Peyer's patch (tissue), 4 donors: ENCODE measurements at regions not wholly inside any gene's neighbourhood (a gene's known extent, or its start where the extent isn't known, plus 50 kb on each side); places are given as distances from the start of the nearest gene placed in this dataset.
"Not testable (repeated sequence)": the region's sequence is repeated elsewhere in the genome, so short reads cannot be mapped to it uniquely, and the experiment has no call there.

Experiments
- POLR2A ChIP-seq, 2 donors: fragments of 450-650 bp; IDR thresholded peaks; one replicate each; pipeline ENCODE4 v1.5.1; 2017; ENCODE audit warnings: antibody characterized with exemption in 2 of 2, mild to moderate bottlenecking in 2 of 2, moderate library complexity in 2 of 2
- TF ChIP-seq, protein P1 (sequence below), 6 experiments: fragments of 450-650 bp in 4 of 6; fragments of 200-600 bp in 2 of 6; sonication (generic) in 1 of 6; IDR thresholded peaks; one replicate each; pipeline ENCODE4 v1.5.1; 2017 to 2019; ENCODE audit warnings: antibody characterized with exemption in 6 of 6, mild to moderate bottlenecking in 3 of 6, moderate library complexity in 1 of 6

DNA sequence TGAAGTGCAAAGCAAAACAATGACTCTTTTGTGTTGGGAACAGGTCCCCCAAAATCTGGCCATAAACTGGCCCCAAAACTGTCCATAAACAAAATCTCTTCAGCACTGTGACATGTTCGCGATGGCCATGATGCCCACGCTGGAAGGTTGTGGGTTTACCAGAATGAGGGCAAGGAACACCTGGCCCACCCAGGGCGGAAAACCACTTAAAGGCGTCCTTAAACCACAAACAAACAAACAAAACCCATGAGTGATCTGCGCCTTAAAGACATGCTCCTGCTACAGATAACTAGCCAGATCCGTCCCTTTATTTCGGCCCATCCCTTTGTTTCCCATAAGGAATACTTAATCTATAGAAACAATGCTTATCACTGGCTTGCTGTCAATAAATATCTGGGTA lies 1460.9 kb upstream of the SEL1L start:
- TF ChIP-seq, protein P1, sequence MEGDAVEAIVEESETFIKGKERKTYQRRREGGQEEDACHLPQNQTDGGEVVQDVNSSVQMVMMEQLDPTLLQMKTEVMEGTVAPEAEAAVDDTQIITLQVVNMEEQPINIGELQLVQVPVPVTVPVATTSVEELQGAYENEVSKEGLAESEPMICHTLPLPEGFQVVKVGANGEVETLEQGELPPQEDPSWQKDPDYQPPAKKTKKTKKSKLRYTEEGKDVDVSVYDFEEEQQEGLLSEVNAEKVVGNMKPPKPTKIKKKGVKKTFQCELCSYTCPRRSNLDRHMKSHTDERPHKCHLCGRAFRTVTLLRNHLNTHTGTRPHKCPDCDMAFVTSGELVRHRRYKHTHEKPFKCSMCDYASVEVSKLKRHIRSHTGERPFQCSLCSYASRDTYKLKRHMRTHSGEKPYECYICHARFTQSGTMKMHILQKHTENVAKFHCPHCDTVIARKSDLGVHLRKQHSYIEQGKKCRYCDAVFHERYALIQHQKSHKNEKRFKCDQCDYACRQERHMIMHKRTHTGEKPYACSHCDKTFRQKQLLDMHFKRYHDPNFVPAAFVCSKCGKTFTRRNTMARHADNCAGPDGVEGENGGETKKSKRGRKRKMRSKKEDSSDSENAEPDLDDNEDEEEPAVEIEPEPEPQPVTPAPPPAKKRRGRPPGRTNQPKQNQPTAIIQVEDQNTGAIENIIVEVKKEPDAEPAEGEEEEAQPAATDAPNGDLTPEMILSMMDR (IDR thresholded peaks at IDR 0.05), result not testable (repeated sequence)
- not testable (repeated sequence) for TF ChIP-seq POLR2A (IDR thresholded peaks at IDR 0.05)
